Cardiac muscle cell (in vitro differentiated cells and primary cell): ENCODE measurements at regions not wholly inside any gene's neighbourhood (a gene's known extent, or its start where the extent isn't known, plus 50 kb on each side); places are given as distances from the start of the nearest gene placed in this dataset.

ENCODE experiments used
- DNase-seq, 2 donors: peaks; one replicate each; pipeline versions ENCODE4 v3.0.0 to v3.0.0-alpha.2; 2010 to 2017; ENCODE audit warnings: low read depth in 1 of 2, low spot score in 1 of 2
- H3K27ac ChIP-seq: fragments of 200-600 bp; sonication (generic); 2 replicates; pipeline ENCODE4 v1.5.1; 2016
- H3K27me3 ChIP-seq: fragments of 200-600 bp; sonication (generic); 2 replicates; pipeline ENCODE4 v1.6.0; 2016; ENCODE audit warnings: control low read depth
- H3K36me3 ChIP-seq: fragments of 200-600 bp; sonication (generic); 2 replicates; pipeline ENCODE4 v1.5.1; 2016; ENCODE audit warnings: control low read depth
- H3K4me1 ChIP-seq: fragments of 200-600 bp; sonication (generic); 2 replicates; pipeline ENCODE4 v1.8.1; 2017; ENCODE audit warnings: low read depth, mild to moderate bottlenecking, mixed run types
- H3K4me3 ChIP-seq: fragments of 200-600 bp; sonication (generic); 2 replicates; pipeline ENCODE4 v1.5.1; 2016; ENCODE audit warnings: mild to moderate bottlenecking
- H3K9me3 ChIP-seq: fragments of 200-600 bp; sonication (generic); 2 replicates; pipeline ENCODE4 v1.5.1; 2017; ENCODE audit warnings: low read depth, mild to moderate bottlenecking, control low read depth
- TF ChIP-seq, protein P1 (sequence below): IDR thresholded peaks from 2 replicates; pipeline ENCODE4 v1.5.1; 2012; ENCODE audit warnings: low read depth, mild to moderate bottlenecking, low read length

DNA sequence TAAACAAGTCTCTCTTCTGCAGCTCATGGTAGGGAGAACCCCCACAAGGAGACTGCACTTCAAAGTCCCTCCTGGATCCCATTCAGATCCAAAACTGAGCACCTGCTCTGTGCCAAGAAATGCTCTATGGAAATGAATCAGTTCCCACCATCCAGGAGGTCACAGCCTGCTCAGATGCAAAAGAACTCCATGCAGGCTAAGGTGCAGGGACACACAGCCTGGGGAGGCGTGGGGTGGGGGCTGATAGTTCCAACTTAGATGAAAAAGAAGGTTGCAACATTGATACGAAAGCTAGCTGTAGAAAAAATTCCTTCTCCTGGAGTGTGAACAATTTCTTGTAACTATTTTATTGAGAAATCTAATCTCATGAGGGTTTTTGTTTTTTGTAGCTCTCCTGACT lies 111.0 kb upstream of the TMEM170B start:
- no peak overlapping the region for H3K4me3 ChIP-seq
- no peaks in the 10 kb centered on the region for H3K4me1 ChIP-seq
- H3K27ac ChIP-seq = no peak overlapping the region
- no peaks in the 10 kb centered on the region for H3K36me3 ChIP-seq
- no peak for DNase-seq
- H3K27me3 ChIP-seq = no peaks in the 10 kb centered on the region
- no peaks in the 10 kb centered on the region for H3K9me3 ChIP-seq
- TF ChIP-seq, protein P1, sequence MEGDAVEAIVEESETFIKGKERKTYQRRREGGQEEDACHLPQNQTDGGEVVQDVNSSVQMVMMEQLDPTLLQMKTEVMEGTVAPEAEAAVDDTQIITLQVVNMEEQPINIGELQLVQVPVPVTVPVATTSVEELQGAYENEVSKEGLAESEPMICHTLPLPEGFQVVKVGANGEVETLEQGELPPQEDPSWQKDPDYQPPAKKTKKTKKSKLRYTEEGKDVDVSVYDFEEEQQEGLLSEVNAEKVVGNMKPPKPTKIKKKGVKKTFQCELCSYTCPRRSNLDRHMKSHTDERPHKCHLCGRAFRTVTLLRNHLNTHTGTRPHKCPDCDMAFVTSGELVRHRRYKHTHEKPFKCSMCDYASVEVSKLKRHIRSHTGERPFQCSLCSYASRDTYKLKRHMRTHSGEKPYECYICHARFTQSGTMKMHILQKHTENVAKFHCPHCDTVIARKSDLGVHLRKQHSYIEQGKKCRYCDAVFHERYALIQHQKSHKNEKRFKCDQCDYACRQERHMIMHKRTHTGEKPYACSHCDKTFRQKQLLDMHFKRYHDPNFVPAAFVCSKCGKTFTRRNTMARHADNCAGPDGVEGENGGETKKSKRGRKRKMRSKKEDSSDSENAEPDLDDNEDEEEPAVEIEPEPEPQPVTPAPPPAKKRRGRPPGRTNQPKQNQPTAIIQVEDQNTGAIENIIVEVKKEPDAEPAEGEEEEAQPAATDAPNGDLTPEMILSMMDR = no peak

DNA sequence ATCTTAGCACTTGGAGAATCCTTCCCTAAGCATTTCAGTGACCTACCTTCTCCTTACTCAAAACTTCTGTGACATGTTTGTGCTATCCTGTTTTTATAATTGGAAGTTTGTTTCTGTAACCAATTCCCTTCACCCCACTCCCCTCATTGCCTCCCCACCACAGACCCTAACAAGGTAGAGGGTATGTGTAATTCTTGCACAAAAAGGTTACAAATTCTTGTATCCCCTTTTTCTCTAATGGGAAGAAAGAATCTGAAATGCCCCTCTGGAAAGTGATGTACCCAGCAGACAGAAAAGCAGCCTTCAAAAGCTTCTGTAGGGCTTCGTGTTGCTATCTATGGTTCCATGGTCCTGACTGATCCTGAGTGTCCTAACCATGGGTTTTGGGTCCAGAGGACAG lies 111.7 kb upstream of the TMEM170B start:
- Histone ChIP-seq H3K4me1 (no peaks in the 10 kb centered on the region), H3K9me3 (no peaks in the 10 kb centered on the region), H3K27ac (no peak overlapping the region), H3K36me3 (no peaks in the 10 kb centered on the region), H3K27me3 (no peaks in the 10 kb centered on the region), H3K4me3 (no peak overlapping the region)
- TF ChIP-seq, protein P1 = no peak
- no peak for DNase-seq

GRCh38 chr6:11425431-11425871 lies 112.1 kb upstream of the TMEM170B start:
- H3K27me3 ChIP-seq = no peaks in the 10 kb centered on the region
- TF ChIP-seq, protein P1 = no peak
- H3K4me1 ChIP-seq = no peaks in the 10 kb centered on the region
- H3K4me3 ChIP-seq = no peak overlapping the region
- no peaks in the 10 kb centered on the region for H3K36me3 ChIP-seq
- H3K27ac ChIP-seq = no peak overlapping the region
- no peaks in the 10 kb centered on the region for H3K9me3 ChIP-seq
- DNase-seq = no peak

- no peak for DNase-seq
- Histone ChIP-seq H3K4me3 (no peak overlapping the region), H3K27me3 (no peaks in the 10 kb centered on the region), H3K9me3 (no peaks in the 10 kb centered on the region), H3K4me1 (no peaks in the 10 kb centered on the region), H3K27ac (no peak overlapping the region), H3K36me3 (no peaks in the 10 kb centered on the region)
- TF ChIP-seq, protein P1 = no peak
These were observed 113.0 kb upstream of the TMEM170B start for GRCh38 chr6:11424395-11425034.

DNA sequence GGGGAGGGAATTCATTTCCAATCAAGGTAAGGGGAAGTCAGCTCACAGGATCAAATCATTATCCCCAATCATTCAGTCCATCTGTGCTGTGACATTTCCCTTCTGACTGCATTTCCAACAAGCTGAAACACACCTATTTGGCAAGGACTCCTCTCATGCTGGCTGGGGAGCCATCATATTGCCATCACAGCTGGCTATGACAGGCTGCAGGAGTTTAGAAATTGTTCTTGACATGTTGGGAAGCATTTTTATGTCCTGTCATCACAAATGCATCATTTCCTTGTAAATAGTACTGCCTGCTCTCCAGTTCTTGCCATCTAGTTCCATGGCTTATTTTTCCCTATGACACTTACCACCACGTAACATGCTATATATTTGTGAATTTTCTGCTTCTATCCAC lies 113.9 kb upstream of the TMEM170B start:
- H3K27ac ChIP-seq = no peak overlapping the region
- no peak for DNase-seq

More for the DNA sequence above, 113.9 kb upstream of the TMEM170B start:
- TF ChIP-seq, protein P1 = no peak
- Histone ChIP-seq H3K36me3 (no peaks in the 10 kb centered on the region), H3K4me1 (no peaks in the 10 kb centered on the region), H3K4me3 (no peak overlapping the region), H3K9me3 (no peaks in the 10 kb centered on the region), H3K27me3 (no peaks in the 10 kb centered on the region)
